Neural progenitor cell (in vitro differentiated cells): ENCODE measurements at regions not wholly inside any gene's neighbourhood (a gene's known extent, or its start where the extent isn't known, plus 50 kb on each side); places are given as distances from the start of the nearest gene placed in this dataset.
"Not testable (repeated sequence)": the region's sequence is repeated elsewhere in the genome, so short reads cannot be mapped to it uniquely, and the experiment has no call there.

Experiments
- DNase-seq: peaks from one replicate; pipeline ENCODE4 v3.0.0-alpha.2; 2016; ENCODE audit warnings: low spot score
- H2AFZ ChIP-seq: fragments of 200-600 bp; sonication (generic); replicated peaks from 2 replicates; pipeline ENCODE4 v1.6.1; 2016; ENCODE audit warnings: antibody characterized with exemption
- H3F3A ChIP-seq: fragments of 200-600 bp; sonication (generic); 2 replicates; pipeline ENCODE4 v1.6.1; 2016; ENCODE audit warnings: antibody characterized with exemption, low read depth
- H3K27ac ChIP-seq: fragments of 200-600 bp; sonication (generic); 2 replicates; pipeline ENCODE4 v1.5.1; 2016; ENCODE audit warnings: mild to moderate bottlenecking
- H3K27me3 ChIP-seq: fragments of 200-600 bp; sonication (generic); 2 replicates; pipeline ENCODE4 v1.6.1; 2016; ENCODE audit warnings: mild to moderate bottlenecking, moderate library complexity
- H3K36me3 ChIP-seq: fragments of 200-600 bp; sonication (generic); 2 replicates; pipeline ENCODE4 v1.5.1; 2016
- H3K4me1 ChIP-seq: fragments of 200-600 bp; sonication (generic); 2 replicates; pipeline ENCODE4 v1.6.1; 2016; ENCODE audit warnings: mixed run types
- H3K4me2 ChIP-seq: fragments of 200-600 bp; sonication (generic); 2 replicates; pipeline ENCODE4 v1.6.1; 2016
- H3K4me3 ChIP-seq: fragments of 200-600 bp; sonication (generic); 2 replicates; pipeline ENCODE4 v1.5.1; 2016
- H3K79me2 ChIP-seq: fragments of 200-600 bp; sonication (generic); 2 replicates; pipeline ENCODE4 v1.6.1; 2016; ENCODE audit warnings: low read depth
- H3K9ac ChIP-seq: fragments of 200-600 bp; sonication (generic); 2 replicates; pipeline ENCODE4 v1.6.1; 2016
- H3K9me3 ChIP-seq: fragments of 200-600 bp; sonication (generic); 2 replicates; pipeline ENCODE4 v1.5.1; 2016; ENCODE audit warnings: low read depth
- H4K20me1 ChIP-seq: fragments of 200-600 bp; sonication (generic); 2 replicates; pipeline ENCODE4 v1.6.1; 2016; ENCODE audit warnings: low read depth
- H3K27ac Mint-ChIP-seq: 3 replicates; pipeline ENCODE4 v1.8.0; 2021; ENCODE audit warnings: mixed read lengths
- H3K27me3 Mint-ChIP-seq: 2 replicates; pipeline ENCODE4 v1.8.0; 2022; ENCODE audit warnings: low read depth, mild to moderate bottlenecking, inconsistent platforms, moderate library complexity, mixed read lengths; ENCODE audit not compliant: insufficient read depth
- H3K36me3 Mint-ChIP-seq: 3 replicates; pipeline ENCODE4 v1.8.0; 2021; ENCODE audit warnings: mixed read lengths
- H3K4me1 Mint-ChIP-seq: 3 replicates; pipeline ENCODE4 v1.8.0; 2021; ENCODE audit warnings: mixed read lengths
- H3K4me3 Mint-ChIP-seq: 3 replicates; pipeline ENCODE4 v1.8.0; 2021; ENCODE audit warnings: mild to moderate bottlenecking, moderate library complexity, mixed read lengths
- H3K9me3 Mint-ChIP-seq: 3 replicates; pipeline ENCODE4 v1.8.0; 2020; ENCODE audit warnings: mixed read lengths
- EZH2 ChIP-seq: fragments of 200-600 bp; sonication (generic); IDR thresholded peaks from 2 replicates; pipeline ENCODE4 v1.6.1; 2017; ENCODE audit warnings: antibody characterized with exemption, mild to moderate bottlenecking, moderate library complexity
- EZH2phosphoT487 ChIP-seq: fragments of 200-600 bp; sonication (generic); IDR thresholded peaks from 2 replicates; pipeline ENCODE4 v1.6.1; 2017; ENCODE audit warnings: antibody characterized with exemption
- TF ChIP-seq, protein P1 (sequence below): fragments of 200-600 bp; sonication (generic); IDR thresholded peaks from 2 replicates; pipeline ENCODE4 v1.5.1; 2017; ENCODE audit warnings: antibody characterized with exemption, mild to moderate bottlenecking

DNA sequence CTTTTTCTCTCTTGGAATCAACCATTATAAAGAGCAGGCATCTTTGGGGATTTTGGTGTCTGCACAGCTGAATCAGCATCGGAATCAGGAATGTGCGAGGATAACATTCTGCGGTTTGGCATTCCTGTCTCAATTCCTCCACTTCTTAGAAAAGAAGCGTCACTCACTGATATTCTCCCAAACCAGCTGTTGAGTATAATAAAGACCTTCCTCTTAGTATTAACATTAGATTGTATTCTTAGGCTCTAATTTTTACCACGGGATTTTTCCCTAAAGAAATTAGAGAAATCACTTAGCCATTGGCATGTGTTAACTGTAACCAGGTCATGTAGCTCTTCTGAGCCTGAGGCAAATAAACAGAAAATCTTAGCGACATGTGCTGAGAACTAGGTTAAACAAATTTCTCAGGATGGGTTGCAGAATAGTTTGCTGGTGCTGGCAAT, 128.7 kb downstream of the TMX1 start:
- H3K4me1 ChIP-seq, result peaks cover 3% of the 10 kb centered on the region
- H3K4me2 ChIP-seq, result no peak overlapping the region
- no peaks in the 10 kb centered on the region for H3K27me3 Mint-ChIP-seq
- no peak for DNase-seq
- TF ChIP-seq EZH2 (no peak), EZH2phosphoT487 (no peak)
- TF ChIP-seq, protein P1, sequence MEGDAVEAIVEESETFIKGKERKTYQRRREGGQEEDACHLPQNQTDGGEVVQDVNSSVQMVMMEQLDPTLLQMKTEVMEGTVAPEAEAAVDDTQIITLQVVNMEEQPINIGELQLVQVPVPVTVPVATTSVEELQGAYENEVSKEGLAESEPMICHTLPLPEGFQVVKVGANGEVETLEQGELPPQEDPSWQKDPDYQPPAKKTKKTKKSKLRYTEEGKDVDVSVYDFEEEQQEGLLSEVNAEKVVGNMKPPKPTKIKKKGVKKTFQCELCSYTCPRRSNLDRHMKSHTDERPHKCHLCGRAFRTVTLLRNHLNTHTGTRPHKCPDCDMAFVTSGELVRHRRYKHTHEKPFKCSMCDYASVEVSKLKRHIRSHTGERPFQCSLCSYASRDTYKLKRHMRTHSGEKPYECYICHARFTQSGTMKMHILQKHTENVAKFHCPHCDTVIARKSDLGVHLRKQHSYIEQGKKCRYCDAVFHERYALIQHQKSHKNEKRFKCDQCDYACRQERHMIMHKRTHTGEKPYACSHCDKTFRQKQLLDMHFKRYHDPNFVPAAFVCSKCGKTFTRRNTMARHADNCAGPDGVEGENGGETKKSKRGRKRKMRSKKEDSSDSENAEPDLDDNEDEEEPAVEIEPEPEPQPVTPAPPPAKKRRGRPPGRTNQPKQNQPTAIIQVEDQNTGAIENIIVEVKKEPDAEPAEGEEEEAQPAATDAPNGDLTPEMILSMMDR, result no peak
- H3K27ac Mint-ChIP-seq, result no peak overlapping the region
- H3F3A ChIP-seq, result no peaks in the 10 kb centered on the region
- H3K36me3 ChIP-seq, result no peaks in the 10 kb centered on the region
- H4K20me1 ChIP-seq, result no peaks in the 10 kb centered on the region
- no peaks in the 10 kb centered on the region for H3K27me3 ChIP-seq
- H3K9ac ChIP-seq, result no peak overlapping the region
- H3K27ac ChIP-seq, result no peak overlapping the region
- H3K79me2 ChIP-seq, result no peaks in the 10 kb centered on the region
- no peak overlapping the region for H2AFZ ChIP-seq
- H3K36me3 Mint-ChIP-seq, result no peaks in the 10 kb centered on the region
- H3K9me3 Mint-ChIP-seq, result peaks cover 3% of the 10 kb centered on the region
- no peaks in the 10 kb centered on the region for H3K4me1 Mint-ChIP-seq
- H3K4me3 ChIP-seq, result no peak overlapping the region
- H3K9me3 ChIP-seq, result no peaks in the 10 kb centered on the region
- no peak overlapping the region for H3K4me3 Mint-ChIP-seq

DNA sequence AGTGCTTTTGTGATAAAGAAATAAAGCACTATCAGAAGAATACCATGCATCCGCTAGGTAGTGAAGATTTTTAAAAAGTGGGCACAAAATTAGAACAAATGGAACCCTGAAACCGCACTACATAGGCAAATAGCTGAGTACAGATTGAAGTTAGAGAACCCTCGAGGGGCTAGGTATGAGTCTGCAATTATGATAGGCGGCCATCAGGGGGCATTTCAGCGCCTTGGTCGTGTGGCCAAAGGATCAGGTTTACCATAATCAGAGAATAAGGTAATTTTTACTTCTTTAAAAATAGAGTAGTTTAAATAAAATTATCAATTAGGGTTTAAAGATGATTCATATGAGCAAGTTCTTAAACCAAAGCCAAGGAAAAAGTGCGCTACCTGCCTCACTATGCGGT, 129.8 kb downstream of the TMX1 start:
- no peak overlapping the region for H3K27ac Mint-ChIP-seq
- Histone ChIP-seq H3K27me3 (no peaks in the 10 kb centered on the region), H3F3A (no peaks in the 10 kb centered on the region), H4K20me1 (no peaks in the 10 kb centered on the region), H3K4me1 (peaks cover 3% of the 10 kb centered on the region), H3K79me2 (no peaks in the 10 kb centered on the region), H3K4me2 (no peak overlapping the region), H3K4me3 (no peak overlapping the region), H2AFZ (no peak overlapping the region), H3K36me3 (no peaks in the 10 kb centered on the region), H3K9me3 (no peaks in the 10 kb centered on the region), H3K27ac (no peak overlapping the region), H3K9ac (no peak overlapping the region)
- H3K9me3 Mint-ChIP-seq, result peaks cover 3% of the 10 kb centered on the region
- no peak for DNase-seq
- no peaks in the 10 kb centered on the region for H3K27me3 Mint-ChIP-seq
- no peaks in the 10 kb centered on the region for H3K4me1 Mint-ChIP-seq
- H3K4me3 Mint-ChIP-seq, result no peak overlapping the region
- no peak for TF ChIP-seq EZH2
- TF ChIP-seq, protein P1, result peak; percentile 50
- no peaks in the 10 kb centered on the region for H3K36me3 Mint-ChIP-seq

GRCh38 chr14:51370758-51371386, 130.8 kb downstream of the TMX1 start:
- no peak overlapping the region for H3K27ac Mint-ChIP-seq
- Histone ChIP-seq H3K4me3 (no peak overlapping the region), H3K4me2 (no peak overlapping the region), H3F3A (no peaks in the 10 kb centered on the region), H3K9ac (no peak overlapping the region), H3K9me3 (no peaks in the 10 kb centered on the region), H3K4me1 (peaks cover 3% of the 10 kb centered on the region), H4K20me1 (no peaks in the 10 kb centered on the region), H3K27ac (no peak overlapping the region), H3K36me3 (no peaks in the 10 kb centered on the region), H2AFZ (no peak overlapping the region), H3K79me2 (no peaks in the 10 kb centered on the region), H3K27me3 (no peaks in the 10 kb centered on the region)
- H3K36me3 Mint-ChIP-seq, result no peaks in the 10 kb centered on the region
- H3K9me3 Mint-ChIP-seq, result peaks cover 3% of the 10 kb centered on the region
- H3K27me3 Mint-ChIP-seq, result no peaks in the 10 kb centered on the region
- TF ChIP-seq, protein P1, result no peak
- TF ChIP-seq EZH2 (no peak), EZH2phosphoT487 (no peak)
- H3K4me3 Mint-ChIP-seq, result no peak overlapping the region
- DNase-seq, result no peak
- H3K4me1 Mint-ChIP-seq, result no peaks in the 10 kb centered on the region

DNA sequence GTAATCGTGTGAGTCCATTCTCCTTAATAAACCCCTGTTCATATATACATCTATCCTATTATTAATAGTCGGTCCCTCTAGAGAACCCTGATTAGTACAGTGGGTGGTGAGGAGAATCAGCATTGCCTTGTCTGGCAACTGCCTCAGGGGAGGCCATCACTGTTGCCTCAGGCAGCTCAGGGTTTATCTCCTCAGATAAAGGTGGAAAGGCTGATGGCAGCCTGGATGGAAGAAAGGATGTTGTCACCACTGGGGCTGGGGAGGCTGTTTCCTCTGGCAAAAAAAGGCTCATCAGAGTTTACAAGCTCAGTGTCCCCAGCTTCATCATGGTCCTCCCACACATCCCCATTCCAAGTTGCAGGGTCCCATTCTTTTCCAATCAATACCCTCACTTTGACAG, 137.1 kb downstream of the TMX1 start:
- H3K4me2 ChIP-seq, H3K36me3 Mint-ChIP-seq, H4K20me1 ChIP-seq, H3K27ac ChIP-seq, H3K9ac ChIP-seq, H3K4me1 Mint-ChIP-seq, H2AFZ ChIP-seq, H3K79me2 ChIP-seq, DNase-seq, H3K36me3 ChIP-seq, H3K9me3 Mint-ChIP-seq, H3F3A ChIP-seq, H3K27ac Mint-ChIP-seq, H3K4me1 ChIP-seq, H3K27me3 ChIP-seq, H3K27me3 Mint-ChIP-seq, H3K4me3 Mint-ChIP-seq, H3K4me3 ChIP-seq, H3K9me3 ChIP-seq: not testable (repeated sequence)
